ENCODE measurements at regions not wholly inside any gene's neighbourhood (a gene's known extent, or its start where the extent isn't known, plus 50 kb on each side); places are given as distances from the start of the nearest gene placed in this dataset.

DNA sequence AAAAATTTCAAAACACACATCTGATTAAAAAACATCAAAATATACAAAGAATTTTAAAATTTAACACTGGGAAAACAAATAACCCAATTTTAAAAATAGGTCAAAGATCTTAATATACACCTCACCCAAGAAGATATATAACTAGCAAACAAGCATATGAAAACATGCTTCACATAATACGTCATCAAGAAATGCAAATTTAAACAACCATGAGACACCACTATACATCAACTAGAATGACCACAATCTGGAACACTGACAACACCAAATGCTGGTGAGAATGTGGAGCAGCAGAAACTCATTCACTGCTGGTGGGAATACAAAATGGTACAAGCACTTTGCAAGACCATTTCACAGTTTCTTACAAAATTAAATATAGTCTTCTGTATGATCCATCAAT, 498.4 kb downstream of the IPMK start:
- Histone ChIP-seq H3K4me1 (ENCODE audit: insufficient read depth, low read length, poor library complexity, severe bottlenecking) (no peaks in the 10 kb centered on the region), H3K36me3 (ENCODE audit: insufficient read depth, low read length) (no peaks in the 10 kb centered on the region), H3F3A (ENCODE audit: low read depth) (no peaks in the 10 kb centered on the region), H3K9me2 (replicated peaks; ENCODE audit: low read depth, low read length) (no peaks in the 10 kb centered on the region), H3K27me3 (ENCODE audit: insufficient read depth, low read length, poor library complexity, severe bottlenecking) (no peaks in the 10 kb centered on the region), H3K9ac (ENCODE audit: low read depth, low read length, poor library complexity, severe bottlenecking) (no peak overlapping the region), H3K4me2 (ENCODE audit: low read depth, low read length, poor library complexity, severe bottlenecking) (no peak overlapping the region), H2AFZ (ENCODE audit: low read length) (no peak overlapping the region), H3K79me2 (ENCODE audit: insufficient read depth, low read length) (no peaks in the 10 kb centered on the region), H3K4me3 (ENCODE audit: low read length, poor library complexity, severe bottlenecking) (no peak overlapping the region), H3K9me3 (ENCODE audit: insufficient read depth, low read depth, low read length) (0 out of 2 replicates have a peak, but pooled peaks cover 2% of the 10 kb centered on the region), H4K20me1 (ENCODE audit: insufficient read depth, low read length, poor library complexity, severe bottlenecking) (no peaks in the 10 kb centered on the region)
- TF ChIP-seq, protein P1, sequence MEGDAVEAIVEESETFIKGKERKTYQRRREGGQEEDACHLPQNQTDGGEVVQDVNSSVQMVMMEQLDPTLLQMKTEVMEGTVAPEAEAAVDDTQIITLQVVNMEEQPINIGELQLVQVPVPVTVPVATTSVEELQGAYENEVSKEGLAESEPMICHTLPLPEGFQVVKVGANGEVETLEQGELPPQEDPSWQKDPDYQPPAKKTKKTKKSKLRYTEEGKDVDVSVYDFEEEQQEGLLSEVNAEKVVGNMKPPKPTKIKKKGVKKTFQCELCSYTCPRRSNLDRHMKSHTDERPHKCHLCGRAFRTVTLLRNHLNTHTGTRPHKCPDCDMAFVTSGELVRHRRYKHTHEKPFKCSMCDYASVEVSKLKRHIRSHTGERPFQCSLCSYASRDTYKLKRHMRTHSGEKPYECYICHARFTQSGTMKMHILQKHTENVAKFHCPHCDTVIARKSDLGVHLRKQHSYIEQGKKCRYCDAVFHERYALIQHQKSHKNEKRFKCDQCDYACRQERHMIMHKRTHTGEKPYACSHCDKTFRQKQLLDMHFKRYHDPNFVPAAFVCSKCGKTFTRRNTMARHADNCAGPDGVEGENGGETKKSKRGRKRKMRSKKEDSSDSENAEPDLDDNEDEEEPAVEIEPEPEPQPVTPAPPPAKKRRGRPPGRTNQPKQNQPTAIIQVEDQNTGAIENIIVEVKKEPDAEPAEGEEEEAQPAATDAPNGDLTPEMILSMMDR (conservative IDR thresholded peaks at IDR 0.05; ENCODE audit: low read length), result no peak
- no peak for TF ChIP-seq EZH2phosphoT487 (IDR thresholded peaks at IDR 0.05; ENCODE audit: borderline replicate concordance)

DNA sequence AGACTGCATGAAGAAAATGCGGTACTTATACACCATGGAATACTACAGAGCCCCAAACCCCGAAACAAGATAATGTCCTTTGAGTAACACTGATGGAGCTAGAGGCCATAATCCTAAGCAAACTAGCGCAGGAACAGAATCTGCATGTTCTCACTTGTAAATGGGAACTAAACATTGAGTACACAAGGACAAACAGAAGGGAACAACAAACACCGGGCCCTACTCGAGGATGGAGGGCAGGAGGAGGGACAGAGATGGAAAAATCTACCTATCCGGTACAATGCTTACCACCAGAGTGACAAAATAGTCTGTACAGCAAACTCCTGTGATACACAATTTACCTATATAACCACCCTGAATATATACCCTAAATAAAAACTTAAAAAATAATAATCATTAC, 507.9 kb downstream of the IPMK start:
- H3K9me3 ChIP-seq (ENCODE audit: insufficient read depth, low read depth, low read length), result no peaks in the 10 kb centered on the region

DNA sequence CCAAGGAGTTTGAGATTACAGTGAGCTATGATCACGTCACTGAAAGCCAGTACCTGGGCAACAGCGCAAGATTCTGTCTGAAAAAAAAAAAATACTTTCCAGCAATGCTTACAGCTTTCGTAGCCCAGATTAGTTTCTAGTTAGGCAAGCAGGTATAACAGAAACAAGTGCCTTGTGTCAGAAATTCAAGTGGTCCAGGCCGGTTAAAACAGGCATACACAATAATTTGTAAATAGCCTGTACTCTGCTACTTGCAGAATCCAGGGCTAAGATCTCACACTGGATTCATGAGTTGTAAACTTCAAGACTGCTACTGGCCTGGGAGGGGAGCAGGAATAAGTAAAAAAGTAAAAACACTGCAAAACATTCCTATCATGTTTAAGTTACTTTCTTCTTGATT, 512.9 kb downstream of the IPMK start:
- Histone ChIP-seq H3K79me2 (ENCODE audit: insufficient read depth, low read length) (no peaks in the 10 kb centered on the region), H3K4me3 (ENCODE audit: low read length, poor library complexity, severe bottlenecking) (no peak overlapping the region), H2AFZ (ENCODE audit: low read length) (no peak overlapping the region), H3K9me3 (ENCODE audit: insufficient read depth, low read depth, low read length) (no peaks in the 10 kb centered on the region), H3K9me2 (replicated peaks; ENCODE audit: low read depth, low read length) (no peaks in the 10 kb centered on the region), H3K36me3 (ENCODE audit: insufficient read depth, low read length) (no peaks in the 10 kb centered on the region), H4K20me1 (ENCODE audit: insufficient read depth, low read length, poor library complexity, severe bottlenecking) (no peaks in the 10 kb centered on the region), H3K9ac (ENCODE audit: low read depth, low read length, poor library complexity, severe bottlenecking) (no peak overlapping the region), H3K4me1 (ENCODE audit: insufficient read depth, low read length, poor library complexity, severe bottlenecking) (no peaks in the 10 kb centered on the region), H3K27me3 (ENCODE audit: insufficient read depth, low read length, poor library complexity, severe bottlenecking) (no peaks in the 10 kb centered on the region), H3F3A (ENCODE audit: low read depth) (no peaks in the 10 kb centered on the region), H3K4me2 (ENCODE audit: low read depth, low read length, poor library complexity, severe bottlenecking) (no peak overlapping the region)
- TF ChIP-seq, protein P1 (conservative IDR thresholded peaks at IDR 0.05; ENCODE audit: low read length), result no peak

More for the DNA sequence above, 507.9 kb downstream of the IPMK start:
- Histone ChIP-seq H2AFZ (ENCODE audit: low read length) (no peak overlapping the region), H3K4me3 (ENCODE audit: low read length, poor library complexity, severe bottlenecking) (no peak overlapping the region), H3K4me2 (ENCODE audit: low read depth, low read length, poor library complexity, severe bottlenecking) (no peak overlapping the region), H4K20me1 (ENCODE audit: insufficient read depth, low read length, poor library complexity, severe bottlenecking) (no peaks in the 10 kb centered on the region), H3F3A (ENCODE audit: low read depth) (no peaks in the 10 kb centered on the region), H3K36me3 (ENCODE audit: insufficient read depth, low read length) (no peaks in the 10 kb centered on the region), H3K9ac (ENCODE audit: low read depth, low read length, poor library complexity, severe bottlenecking) (no peak overlapping the region), H3K4me1 (ENCODE audit: insufficient read depth, low read length, poor library complexity, severe bottlenecking) (no peaks in the 10 kb centered on the region), H3K79me2 (ENCODE audit: insufficient read depth, low read length) (no peaks in the 10 kb centered on the region), H3K9me2 (replicated peaks; ENCODE audit: low read depth, low read length) (no peaks in the 10 kb centered on the region), H3K27me3 (ENCODE audit: insufficient read depth, low read length, poor library complexity, severe bottlenecking) (no peaks in the 10 kb centered on the region)
- TF ChIP-seq EZH2phosphoT487 (IDR thresholded peaks at IDR 0.05; ENCODE audit: borderline replicate concordance), result no peak
- TF ChIP-seq, protein P1 (conservative IDR thresholded peaks at IDR 0.05; ENCODE audit: low read length), result no peak
